SK-N-SH (cell line): ENCODE measurements at regions not wholly inside any gene's neighbourhood (a gene's known extent, or its start where the extent isn't known, plus 50 kb on each side); places are given as distances from the start of the nearest gene placed in this dataset.
A peak's percentile ranks its signal among the peaks of the same experiment; 100 is the strongest.

Experiments
- CTCF ChIA-PET: fragments of 300-600, 350-600 bp; formaldehyde crosslinking; extraction: SDS; loops from one replicate; lab custom pipeline; 2021; lab: Yijun Ruan, JAX
- POLR2A ChIA-PET: fragments of 350-600 bp; sonication (Branson Sonifier 250); formaldehyde crosslinking; extraction: SDS; loops from one replicate; lab custom pipeline; 2020; ENCODE audit warnings: antibody characterized with exemption, inconsistent platforms; lab: Yijun Ruan, JAX
- DNase-seq: peaks from one replicate; pipeline ENCODE4 v3.0.0; 2012
- H2AFZ ChIP-seq: fragments of 200-600 bp; sonication (generic); 2 replicates; pipeline ENCODE4 v1.8.1; 2016; ENCODE audit warnings: antibody characterized with exemption, mild to moderate bottlenecking, low read depth
- H3F3A ChIP-seq: fragments of 200-600 bp; sonication (generic); replicated peaks from 2 replicates; pipeline ENCODE3; 2016; ENCODE audit warnings: antibody characterized with exemption, mild to moderate bottlenecking; ENCODE audit not compliant: insufficient read depth
- H3K27ac ChIP-seq, 2 experiments: fragments of 200-500 bp in 1 of 2; fragments of 200-600 bp in 1 of 2; sonication (Bioruptor generic) in 1 of 2; sonication (generic), shearing (Covaris generic) in 1 of 2; 2 replicates each; pipeline versions ENCODE4 v1.5.1 to v1.6.1; 2014 to 2016; ENCODE audit warnings: low read depth in 2 of 2, inconsistent platforms in 1 of 2, low read length in 1 of 2, mild to moderate bottlenecking in 1 of 2, mixed read lengths in 1 of 2
- H3K27me3 ChIP-seq: fragments of 200-600 bp; sonication (generic), shearing (Covaris generic); 2 replicates; pipeline ENCODE4 v1.6.1; 2016; ENCODE audit warnings: mixed run types; ENCODE audit not compliant: insufficient read depth
- H3K36me3 ChIP-seq, 2 experiments: fragments of 200-500 bp in 1 of 2; fragments of 200-600 bp in 1 of 2; sonication (Bioruptor generic) in 1 of 2; sonication (generic) in 1 of 2; replicated peaks in 1 of 2; 2 replicates each; pipeline versions ENCODE3 to v1.5.1; 2014 to 2016; ENCODE audit warnings: low read length in 1 of 2, mild to moderate bottlenecking in 1 of 2; ENCODE audit not compliant: insufficient read depth in 2 of 2, control insufficient read depth in 1 of 2
- H3K4me1 ChIP-seq, 2 experiments: fragments of 200-500 bp in 1 of 2; fragments of 200-600 bp in 1 of 2; sonication (Bioruptor generic) in 1 of 2; sonication (generic), shearing (Covaris generic) in 1 of 2; 2 replicates each; pipeline versions ENCODE4 v1.5.1 to v1.6.1; 2014 to 2016; ENCODE audit warnings: low read depth in 1 of 2, low read length in 1 of 2, mixed run types in 1 of 2; ENCODE audit not compliant: insufficient read depth in 2 of 2, control insufficient read depth in 1 of 2
- H3K4me2 ChIP-seq: fragments of 200-600 bp; sonication (generic), shearing (Covaris generic); 2 replicates; pipeline ENCODE4 v1.6.1; 2017; ENCODE audit warnings: mixed run types
- H3K4me3 ChIP-seq, 2 experiments: fragments of 200-500 bp in 1 of 2; fragments of 200-600 bp in 1 of 2; sonication (Bioruptor generic) in 1 of 2; sonication (generic), shearing (Covaris generic) in 1 of 2; 2 replicates each; pipeline versions ENCODE4 v1.5.1 to v1.8.1; 2014 to 2016; ENCODE audit warnings: low read depth in 2 of 2, inconsistent platforms in 1 of 2, low read length in 1 of 2, mild to moderate bottlenecking in 1 of 2, mixed read lengths in 1 of 2, moderate library complexity in 1 of 2
- H3K79me2 ChIP-seq: fragments of 200-600 bp; sonication (generic); 2 replicates; pipeline ENCODE4 v1.8.1; 2017; ENCODE audit warnings: mild to moderate bottlenecking; ENCODE audit not compliant: insufficient read depth
- H3K9ac ChIP-seq: fragments of 200-600 bp; sonication (generic); 2 replicates; pipeline ENCODE4 v1.6.1; 2017; ENCODE audit warnings: mixed run types
- H3K9me2 ChIP-seq: fragments of 200-600 bp; sonication (generic); 2 replicates; pipeline ENCODE4 v1.6.1; 2017; ENCODE audit warnings: mixed run types
- H3K9me3 ChIP-seq: fragments of 200-600 bp; sonication (generic); 2 replicates; pipeline ENCODE4 v1.6.1; 2017; ENCODE audit warnings: mixed run types, mild to moderate bottlenecking, moderate library complexity
- H4K20me1 ChIP-seq: fragments of 200-600 bp; sonication (generic); 2 replicates; pipeline ENCODE4 v1.6.1; 2017; ENCODE audit warnings: mild to moderate bottlenecking, mixed run types; ENCODE audit not compliant: insufficient read depth
- CHD2 ChIP-seq: fragments of 150-350 bp; IDR thresholded peaks from 2 replicates; pipeline ENCODE4 v1.6.1; 2018; ENCODE audit warnings: low read length; ENCODE audit not compliant: partially characterized antibody
- CTCF ChIP-seq: fragments of 200-600 bp; sonication (generic); IDR thresholded peaks from 2 replicates; pipeline ENCODE4 v1.6.1; 2017; ENCODE audit warnings: antibody characterized with exemption, mild to moderate bottlenecking, moderate library complexity
- ELF1 ChIP-seq: IDR thresholded peaks from 2 replicates; pipeline ENCODE4 v1.4.0; 2012
- EP300 ChIP-seq, 2 experiments: IDR thresholded peaks; 2 replicates each; pipeline versions ENCODE4 v1.4.0 to v1.6.1; 2012; ENCODE audit warnings: borderline replicate concordance in 1 of 2, low read depth in 1 of 2, low read length in 1 of 2
- EZH2phosphoT487 ChIP-seq: fragments of 200-600 bp; sonication (generic); IDR thresholded peaks from 2 replicates; pipeline ENCODE4 v1.6.1; 2017; ENCODE audit warnings: low read depth, mixed run types, mild to moderate bottlenecking, antibody characterized with exemption, moderate library complexity, borderline replicate concordance
- FOXJ3 ChIP-seq: sonication (generic); formaldehyde crosslinking; IDR thresholded peaks from 2 replicates; pipeline ENCODE4 v1.5.1; 2020; ENCODE audit warnings: mild to moderate bottlenecking, missing genetic modification reagents
- FOXM1 ChIP-seq: IDR thresholded peaks from 2 replicates; pipeline ENCODE4 v1.4.0; 2012; ENCODE audit warnings: low read depth, mild to moderate bottlenecking
- GABPA ChIP-seq: IDR thresholded peaks from 2 replicates; pipeline ENCODE4 v1.4.0; 2012; ENCODE audit warnings: low read depth, mild to moderate bottlenecking
- GATA2 ChIP-seq: sonication (generic); formaldehyde crosslinking; IDR thresholded peaks from 2 replicates; pipeline ENCODE4 v1.5.0; 2020; ENCODE audit warnings: mild to moderate bottlenecking, missing genetic modification reagents
- IRF3 ChIP-seq: fragments of 150-350 bp; IDR thresholded peaks from 2 replicates; pipeline ENCODE4 v1.6.1; 2016; ENCODE audit warnings: mild to moderate bottlenecking, low read depth, low read length
- MAX ChIP-seq: IDR thresholded peaks from 2 replicates; pipeline ENCODE4 v1.4.0; 2012; ENCODE audit warnings: low read depth
- MEF2A ChIP-seq: IDR thresholded peaks from 2 replicates; pipeline ENCODE4 v1.4.0; 2012; ENCODE audit warnings: low read depth, borderline replicate concordance
- MXI1 ChIP-seq: IDR thresholded peaks from 2 replicates; pipeline ENCODE4 v1.6.1; 2012; ENCODE audit warnings: mild to moderate bottlenecking, low read depth, low read length, improper control_type of control experiment
- NRF1 ChIP-seq: IDR thresholded peaks from 2 replicates; pipeline ENCODE4 v1.6.1; 2012; ENCODE audit warnings: low read depth, mild to moderate bottlenecking, low read length
- POLR2AphosphoS5 ChIP-seq: IDR thresholded peaks from 2 replicates; pipeline ENCODE4 v1.6.1; 2012; ENCODE audit warnings: low read depth, low read length
- RFX5 ChIP-seq: IDR thresholded peaks from 2 replicates; pipeline ENCODE4 v1.6.1; 2012; ENCODE audit warnings: mild to moderate bottlenecking, improper control_type of control experiment, low read length
- RXRA ChIP-seq: IDR thresholded peaks from 2 replicates; pipeline ENCODE4 v1.4.0; 2012; ENCODE audit warnings: low read depth, mild to moderate bottlenecking, borderline replicate concordance
- SIN3A ChIP-seq: IDR thresholded peaks from 2 replicates; pipeline ENCODE4 v1.6.1; 2012; ENCODE audit warnings: low read depth, mild to moderate bottlenecking, low read length, moderate library complexity, borderline replicate concordance
- TAF1 ChIP-seq: IDR thresholded peaks from 2 replicates; pipeline ENCODE4 v1.6.1; 2012; ENCODE audit warnings: low read depth, mild to moderate bottlenecking, low read length, moderate library complexity, borderline replicate concordance
- TCF12 ChIP-seq: IDR thresholded peaks from 2 replicates; pipeline ENCODE4 v1.4.0; 2012
- TEAD4 ChIP-seq: IDR thresholded peaks from 2 replicates; pipeline ENCODE4 v1.4.0; 2012; ENCODE audit warnings: mild to moderate bottlenecking, borderline replicate concordance; ENCODE audit not compliant: insufficient read depth
- USF1 ChIP-seq: IDR thresholded peaks from 2 replicates; pipeline ENCODE4 v1.4.0; 2012; ENCODE audit warnings: low read depth, borderline replicate concordance
- YY1 ChIP-seq: IDR thresholded peaks from 2 replicates; pipeline ENCODE4 v1.4.0; 2012; ENCODE audit warnings: low read depth, mild to moderate bottlenecking
- ZBTB33 ChIP-seq: IDR thresholded peaks from 2 replicates; pipeline ENCODE4 v1.4.0; 2012; ENCODE audit warnings: low read depth, borderline replicate concordance
- WGBS: methylation state at CpG from one replicate; pipeline ENCODE4 v1.1.6; 2017; ENCODE audit warnings: low lambda C conversion rate; 5-methylcytosine and 5-hydroxymethylcytosine counted together

- TF ChIP-seq IRF3 (no peak), TEAD4 (no peak), MXI1 (peak; percentile 45; the same call in 1 of the 2 replicates), TCF12 (peak; percentile 47), EZH2phosphoT487 (no peak), RFX5 (no peak), NRF1 (no peak)
Measured at GRCh38 chr13:34277936-34278335, 460.0 kb downstream of the RFC3 start (continued).

- H3K27ac ChIP-seq = no peak overlapping the region; a peak in 1 of 4 replicates
- no peaks in the 10 kb centered on the region for H3K27me3 ChIP-seq
- H3K9ac ChIP-seq = no peak overlapping the region
- H3K36me3 ChIP-seq = no peaks in the 10 kb centered on the region
- no peak for DNase-seq
- H4K20me1 ChIP-seq = no peaks in the 10 kb centered on the region
- ChIA-PET POLR2A (no interaction called here), CTCF (no interaction called here)
- no peaks in the 10 kb centered on the region for H3F3A ChIP-seq
- H3K9me2 ChIP-seq = no peaks in the 10 kb centered on the region
- H3K9me3 ChIP-seq = no peaks in the 10 kb centered on the region
- H3K4me2 ChIP-seq = no peak overlapping the region
- 58% methylated on average over 2 of the region's 2 CpGs for WGBS
- no peaks in the 10 kb centered on the region for H3K79me2 ChIP-seq
- no peak overlapping the region for H3K4me3 ChIP-seq
- H2AFZ ChIP-seq = no peak overlapping the region
- H3K4me1 ChIP-seq = peaks cover 0 to 8% of the 10 kb centered on the region in 2 experiments; a peak in 2 of 4 replicates
- TF ChIP-seq NRF1 = no peak
- no peak for TF ChIP-seq MAX
- TF ChIP-seq ZBTB33 = no peak
- no peak for TF ChIP-seq RXRA
- TF ChIP-seq ELF1 = no peak
- TF ChIP-seq YY1 = no peak
- TF ChIP-seq EP300 (IDR thresholded peaks at IDR 0.05; ENCODE audit: borderline replicate concordance in 1 of 2, low read depth in 1 of 2, low read length in 1 of 2) = no peak
- no peak for TF ChIP-seq USF1
- no peak for TF ChIP-seq POLR2AphosphoS5
- TF ChIP-seq SIN3A = no peak
- TF ChIP-seq TAF1 = no peak
- no peak for TF ChIP-seq FOXJ3 (CRISPR knock-in tag)
- no peak for TF ChIP-seq GABPA
- no peak for TF ChIP-seq MEF2A
- no peak for TF ChIP-seq CTCF
- TF ChIP-seq GATA2 (CRISPR knock-in tag) = no peak
- no peak for TF ChIP-seq FOXM1
- no peak for TF ChIP-seq TEAD4
- no peak for TF ChIP-seq CHD2
Measured at GRCh38 chr13:34278780-34279179, 460.8 kb downstream of the RFC3 start.
